Suprapubic skin (tissue), 4 donors: ENCODE measurements at regions not wholly inside any gene's neighbourhood (a gene's known extent, or its start where the extent isn't known, plus 50 kb on each side); places are given as distances from the start of the nearest gene placed in this dataset.

Experiments
- CTCF ChIP-seq, 2 donors: fragments of 200-600 bp in 1 of 2; fragments of 450-650 bp in 1 of 2; sonication (generic) in 1 of 2; IDR thresholded peaks; one replicate each; pipeline ENCODE4 v1.5.1; 2016 to 2019; ENCODE audit warnings: antibody characterized with exemption in 2 of 2, mild to moderate bottlenecking in 1 of 2, moderate library complexity in 1 of 2
- EP300 ChIP-seq: sonication (generic); formaldehyde crosslinking; IDR thresholded peaks from one replicate; pipeline ENCODE4 v1.6.1; 2017; ENCODE audit warnings: antibody characterized with exemption
- POLR2A ChIP-seq, 2 donors: fragments of 450-650 bp; IDR thresholded peaks; one replicate each; pipeline ENCODE4 v1.6.1; 2017; ENCODE audit warnings: antibody characterized with exemption in 2 of 2, mild to moderate bottlenecking in 2 of 2, moderate library complexity in 2 of 2
- POLR2AphosphoS5 ChIP-seq, 3 donors: sonication (generic); formaldehyde crosslinking; IDR thresholded peaks; one replicate each; pipeline ENCODE4 v1.6.1; 2017; ENCODE audit warnings: antibody characterized with exemption in 3 of 3

- no peak for TF ChIP-seq CTCF (IDR thresholded peaks at IDR 0.05)
- TF ChIP-seq POLR2A (IDR thresholded peaks at IDR 0.05), result no peak
- TF ChIP-seq POLR2AphosphoS5 (IDR thresholded peaks at IDR 0.05), result no peak
- no peak for TF ChIP-seq EP300
Measured at GRCh38 chr7:54392935-54393334, 149.2 kb upstream of the VSTM2A start.
